Retina (tissue), 1 donor: ENCODE measurements at regions not wholly inside any gene's neighbourhood (a gene's known extent, or its start where the extent isn't known, plus 50 kb on each side); places are given as distances from the start of the nearest gene placed in this dataset.

ENCODE experiments used
- DNase-seq: peaks from one replicate; pipeline ENCODE4 v3.0.0-alpha.2; 2016

DNA sequence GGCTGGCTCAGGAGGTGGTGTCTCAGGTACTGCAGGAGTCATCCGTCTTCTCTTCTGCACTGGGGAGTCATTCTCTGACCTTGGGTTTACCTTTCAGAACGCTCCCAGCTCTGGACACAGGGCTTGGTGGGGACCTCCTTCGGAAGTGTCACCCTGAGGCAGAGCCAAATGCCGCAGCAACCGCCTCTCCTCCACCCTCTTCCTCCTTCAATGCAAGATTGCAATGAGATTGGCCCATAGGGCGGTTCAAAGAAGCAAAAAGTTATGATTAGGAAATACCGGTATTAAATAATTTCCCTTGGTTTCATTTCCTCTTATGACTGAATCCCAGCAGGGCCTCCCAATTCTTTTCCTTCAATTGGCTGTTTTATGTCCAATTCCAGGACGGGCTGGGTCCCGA, 178.8 kb downstream of the ACKR3 start:
- DNase-seq, result no peak

DNA sequence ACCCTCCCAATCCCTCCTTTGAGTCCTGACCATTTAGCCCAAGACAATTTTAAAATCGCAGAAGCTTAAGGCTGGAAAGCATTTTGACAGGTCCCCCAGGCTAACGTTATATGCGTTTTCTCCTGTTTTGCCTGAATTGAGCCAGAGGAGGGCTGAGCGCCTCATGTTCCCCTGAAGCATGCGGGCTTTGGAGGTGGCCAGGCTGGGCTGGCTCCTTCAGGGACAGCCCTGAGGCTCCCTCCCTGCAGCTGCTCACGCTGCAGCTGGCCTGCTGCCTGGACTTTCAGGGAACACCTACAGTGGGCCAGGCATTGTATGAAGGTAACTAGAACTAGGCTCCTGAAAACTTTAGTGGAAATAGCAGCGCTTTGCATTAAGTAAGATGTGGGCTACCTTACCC, 179.2 kb downstream of the ACKR3 start:
- DNase-seq, result no peak

DNA sequence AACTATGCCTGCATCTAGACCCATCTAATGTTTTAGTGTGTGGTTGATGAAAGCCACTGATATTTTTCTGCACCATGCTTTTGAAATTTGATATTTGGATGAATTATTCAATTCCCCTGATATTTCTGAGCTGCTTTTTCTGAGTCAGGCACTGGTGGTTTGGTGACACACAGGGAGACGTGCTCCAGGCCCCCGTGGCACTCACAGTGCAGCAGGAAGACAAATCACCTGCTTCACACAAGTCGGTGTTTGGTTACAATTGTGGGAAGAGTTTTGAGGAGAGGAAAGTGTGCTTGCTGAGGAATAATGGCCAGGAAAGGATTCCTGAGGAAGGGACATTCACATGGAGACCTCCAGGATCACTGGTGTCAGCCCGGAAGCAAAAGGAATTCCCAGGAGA, 179.7 kb downstream of the ACKR3 start:
- DNase-seq, result no peak

DNA sequence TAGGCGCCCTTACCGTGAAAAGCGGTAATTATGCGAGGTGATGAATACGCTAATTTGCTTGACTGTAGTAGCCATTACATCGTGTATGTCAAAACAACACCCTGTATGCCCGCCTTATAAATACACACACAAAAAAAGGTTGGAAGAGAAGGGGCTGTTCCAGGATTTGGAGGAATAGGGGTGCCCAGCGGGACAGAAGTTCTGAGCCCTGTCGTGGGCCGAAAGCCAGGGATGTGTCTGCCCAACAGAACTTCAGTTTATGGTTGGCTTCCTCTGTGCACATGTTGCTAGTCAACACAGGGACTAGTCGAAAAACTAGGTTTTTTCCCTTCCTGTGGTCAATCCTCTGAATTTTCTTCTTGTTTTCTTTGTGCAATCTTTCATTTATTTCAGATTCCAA, 182.5 kb downstream of the ACKR3 start:
- no peak for DNase-seq

DNA sequence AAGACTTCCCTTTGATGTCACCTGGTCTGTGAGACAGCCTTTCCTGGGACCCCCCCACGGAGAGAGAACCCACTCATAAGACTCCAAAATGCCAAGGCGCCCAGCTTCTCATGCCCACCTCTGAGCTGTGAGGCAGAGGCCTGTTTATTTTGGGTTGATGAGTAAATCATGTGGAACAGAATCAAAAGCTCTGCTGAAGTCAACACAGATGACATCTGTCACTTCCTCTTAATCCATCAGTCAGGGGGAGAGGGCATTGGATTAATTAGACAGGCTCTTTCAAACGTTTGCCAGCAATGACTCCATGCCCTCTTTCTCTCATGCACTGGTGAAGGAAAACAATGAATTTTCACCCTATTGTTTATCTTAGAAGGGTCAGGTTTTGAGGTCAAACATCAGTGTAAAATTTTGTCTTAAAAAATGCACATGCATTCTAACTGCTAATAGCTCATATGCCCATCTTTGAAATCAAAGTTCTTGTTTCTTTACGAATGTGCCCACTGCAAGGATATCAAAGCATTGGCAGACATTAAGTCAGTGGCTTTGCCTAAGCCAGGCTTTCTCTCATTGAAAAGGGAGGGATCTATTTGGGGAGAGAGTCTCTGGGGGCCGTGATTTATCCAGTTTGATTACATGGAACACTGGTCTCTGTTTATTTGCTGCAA, 184.1 kb downstream of the ACKR3 start:
- DNase-seq, result peak; percentile 88

DNA sequence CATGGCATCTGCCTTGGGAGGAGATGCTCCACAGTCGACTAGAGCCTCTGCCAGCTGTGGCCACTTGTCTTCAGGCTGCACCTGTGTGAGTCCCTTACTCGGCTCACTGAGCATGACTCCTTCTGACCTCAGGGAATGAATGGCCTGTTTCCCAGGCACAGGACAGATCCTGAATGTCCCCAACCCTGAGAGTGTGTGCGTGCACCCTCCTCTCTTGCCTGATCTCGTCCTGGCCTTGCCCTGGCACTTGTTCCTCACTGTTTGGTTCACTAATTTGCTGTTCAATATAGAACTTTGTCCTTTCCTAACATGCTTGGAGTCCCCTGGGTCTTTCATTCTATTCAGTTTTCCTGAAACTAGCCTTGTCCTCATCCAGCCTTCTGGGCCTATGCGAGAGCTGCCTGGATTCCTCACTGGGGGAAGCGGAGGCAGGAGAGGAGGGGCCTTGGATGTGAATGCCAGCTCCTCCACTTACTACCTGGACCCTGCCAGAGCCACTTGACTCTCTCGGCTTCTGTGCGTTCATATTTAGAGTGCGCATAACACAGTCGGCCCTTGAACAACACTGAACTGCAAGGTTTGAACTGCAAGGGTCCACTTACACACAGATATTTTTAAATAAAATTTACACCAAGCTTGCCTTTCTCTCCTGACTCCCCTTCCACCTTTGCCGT, 184.8 kb downstream of the ACKR3 start:
- no peak for DNase-seq

DNA sequence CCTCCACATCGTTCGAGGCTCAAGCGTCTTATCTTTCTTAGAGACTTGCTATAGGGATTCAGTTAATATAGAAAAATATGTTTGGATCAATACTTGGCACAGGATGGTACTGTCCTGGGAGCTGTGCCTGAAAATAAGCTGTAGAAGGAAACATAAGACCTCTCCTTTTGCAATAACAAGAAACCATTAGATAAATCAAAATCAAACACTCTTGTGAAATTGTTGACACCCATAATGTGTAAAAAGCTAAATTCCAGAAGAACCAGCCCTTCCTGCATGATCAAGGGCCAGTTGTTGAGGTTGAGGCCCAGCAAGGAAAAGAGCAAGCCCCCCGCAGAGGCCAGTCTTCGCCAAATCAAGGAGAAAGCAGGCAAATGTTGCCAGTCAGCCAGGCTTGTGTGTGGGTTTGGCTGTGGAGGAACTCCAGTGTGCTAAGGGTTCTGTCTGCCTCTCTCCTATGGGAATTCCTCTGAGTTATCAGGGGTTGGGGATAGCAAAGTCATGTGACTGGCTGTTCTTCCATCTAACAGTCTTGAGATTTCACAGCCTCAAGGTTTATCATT, 185.7 kb downstream of the ACKR3 start:
- no peak for DNase-seq

DNA sequence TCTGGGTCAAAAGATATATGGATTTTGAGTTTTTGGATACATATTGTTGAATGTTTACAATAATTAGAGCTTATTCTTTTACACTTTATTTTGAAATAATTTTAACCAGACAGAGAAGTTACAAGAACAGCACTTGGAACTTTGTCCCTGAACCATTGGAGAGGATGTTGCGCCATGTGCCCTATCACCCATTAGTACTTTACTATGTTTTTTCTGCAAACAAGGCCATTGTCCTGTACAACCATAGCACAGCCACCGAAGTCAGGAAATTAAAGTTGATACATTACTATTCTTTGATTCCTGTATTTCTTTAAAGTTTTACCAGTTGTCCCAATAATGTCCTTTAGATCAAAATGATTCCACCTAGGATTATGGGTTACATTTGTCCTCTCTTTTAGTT, 188.8 kb downstream of the ACKR3 start:
- DNase-seq, result no peak

DNA sequence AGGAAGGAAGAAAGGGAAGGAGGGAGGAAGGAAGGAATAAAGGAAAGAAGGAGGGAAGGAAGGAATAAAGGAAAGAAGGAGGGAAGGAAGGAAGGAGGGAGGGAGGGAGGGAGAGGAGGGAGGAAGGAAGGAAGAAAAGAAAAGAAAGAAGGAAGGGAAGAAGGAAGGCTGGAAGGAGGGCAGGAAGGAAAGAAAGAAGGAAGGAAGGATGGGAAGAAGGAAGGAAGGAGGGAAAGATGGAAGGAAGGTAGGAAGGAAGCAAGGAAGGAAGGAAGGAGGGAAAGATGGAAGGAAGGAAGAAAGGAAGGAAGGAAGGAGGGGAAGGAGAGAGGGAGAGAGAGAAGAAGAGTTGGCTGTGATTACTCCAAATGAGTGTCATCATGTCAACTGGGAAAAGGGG, 190.6 kb downstream of the ACKR3 start:
- DNase-seq, result no peak

DNA sequence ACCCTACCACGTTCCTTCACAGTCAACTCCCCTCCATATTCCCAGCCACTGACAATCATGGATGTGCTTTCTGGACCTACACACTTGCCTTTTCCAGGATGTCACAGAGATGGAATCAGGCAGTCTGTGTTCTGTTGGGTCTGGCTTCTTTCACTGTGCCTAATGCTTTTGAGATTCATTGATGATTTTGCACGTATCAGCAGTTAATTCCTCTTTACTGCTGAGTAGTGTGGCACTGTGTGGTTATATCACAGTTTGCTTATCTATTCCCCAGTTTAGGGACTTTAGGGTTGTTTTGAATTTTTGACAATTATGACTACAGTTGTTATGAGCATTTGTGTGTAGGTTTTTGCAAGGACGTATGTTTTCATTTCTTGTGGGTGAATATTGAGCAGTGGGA, 191.7 kb downstream of the ACKR3 start:
- DNase-seq, result no peak

DNA sequence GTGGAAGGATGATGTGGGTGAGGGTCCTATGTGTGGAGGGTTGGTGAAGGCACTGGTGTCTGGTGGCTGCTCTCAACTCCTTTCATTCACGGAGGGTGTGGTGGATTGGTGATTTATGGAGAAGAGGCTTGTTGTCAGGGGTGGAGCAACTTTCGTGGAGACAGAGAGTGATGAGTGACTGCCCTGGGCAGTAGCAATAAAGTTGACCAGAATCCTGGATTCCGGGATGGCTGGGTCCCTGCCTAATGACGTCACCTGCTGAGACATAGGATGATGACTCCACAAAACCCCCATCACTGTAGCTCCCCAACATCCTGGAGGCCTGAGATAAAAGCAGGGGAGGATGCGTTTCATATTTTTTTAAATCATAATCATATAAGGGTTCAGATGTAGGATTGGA, 193.0 kb downstream of the ACKR3 start:
- DNase-seq, result no peak

DNA sequence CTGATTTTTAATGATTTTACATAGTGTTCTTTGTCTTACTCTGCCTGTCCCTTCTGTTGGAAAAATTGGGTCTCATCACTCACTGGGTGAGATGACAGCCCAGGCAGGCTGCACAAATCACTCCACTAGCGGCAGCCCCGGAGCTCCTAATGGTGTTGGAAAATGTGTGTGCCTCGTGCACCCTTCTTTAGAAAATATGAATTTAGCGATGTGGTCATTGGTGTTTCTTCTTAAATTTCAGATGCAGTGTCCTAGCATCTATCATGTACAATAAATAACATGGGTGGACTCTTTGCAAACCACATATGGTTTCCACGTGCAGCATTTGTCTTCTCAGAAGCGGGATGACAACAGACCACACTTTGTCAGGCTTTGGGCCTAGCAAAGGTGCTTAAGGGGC, 194.2 kb downstream of the ACKR3 start:
- no peak for DNase-seq

DNA sequence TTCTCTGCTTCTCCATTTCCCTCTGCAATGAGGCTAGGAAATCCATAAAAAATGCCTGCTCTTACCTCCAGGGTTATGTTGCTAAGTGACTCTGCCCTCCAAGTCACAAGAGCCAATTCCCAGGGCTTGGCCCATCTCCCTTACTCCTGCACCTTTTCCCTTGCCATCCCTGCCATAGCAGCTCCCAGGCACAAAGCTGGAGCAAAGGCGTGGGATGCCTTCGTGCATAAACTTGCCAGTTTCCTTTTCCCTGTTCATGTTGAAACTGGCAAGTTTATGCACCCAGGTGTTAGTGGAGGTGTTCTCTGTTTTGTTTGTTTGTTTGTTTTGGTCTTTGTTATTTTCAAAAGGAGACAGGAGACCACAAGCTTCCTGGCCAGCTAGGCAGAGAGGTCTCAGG, 195.1 kb downstream of the ACKR3 start:
- no peak for DNase-seq

DNA sequence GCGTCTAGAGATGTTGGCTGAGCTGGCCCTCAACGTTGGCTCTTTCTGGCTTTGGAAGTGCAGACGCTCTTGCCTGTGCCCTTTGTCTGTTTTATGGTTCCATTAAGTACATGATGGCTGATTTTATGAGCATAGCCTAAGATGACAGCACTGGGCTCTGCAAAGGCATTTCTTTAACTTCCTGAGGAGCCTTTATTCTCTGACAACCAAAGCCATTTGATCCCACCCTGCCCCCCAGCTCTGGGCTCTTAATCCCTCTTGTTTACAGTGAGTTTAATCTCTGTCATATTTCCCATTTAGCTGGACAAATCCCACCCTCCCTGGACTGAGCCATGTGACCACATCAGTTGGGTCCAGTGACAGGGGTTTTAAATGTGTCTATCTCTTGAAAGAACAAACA, 195.9 kb downstream of the ACKR3 start:
- DNase-seq, result no peak

DNA sequence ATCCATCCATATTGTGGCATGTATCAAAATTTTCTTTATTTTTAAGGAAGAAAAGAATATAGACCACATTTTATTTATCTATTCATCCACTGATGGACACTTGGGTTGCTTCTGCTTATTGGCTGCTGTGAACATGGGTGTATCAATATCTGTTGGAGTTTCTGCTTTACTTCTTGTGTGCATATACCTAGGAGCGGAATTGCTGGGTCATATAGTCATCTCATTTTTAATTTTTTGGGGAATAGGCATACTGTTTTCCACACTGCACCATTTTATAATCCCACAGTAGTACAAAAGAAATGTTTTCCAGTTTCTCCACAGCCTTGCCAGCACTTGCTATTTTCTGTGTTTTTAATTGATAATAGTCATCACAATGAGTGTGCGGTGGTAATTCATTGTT, 197.2 kb downstream of the ACKR3 start:
- DNase-seq, result no peak

DNA sequence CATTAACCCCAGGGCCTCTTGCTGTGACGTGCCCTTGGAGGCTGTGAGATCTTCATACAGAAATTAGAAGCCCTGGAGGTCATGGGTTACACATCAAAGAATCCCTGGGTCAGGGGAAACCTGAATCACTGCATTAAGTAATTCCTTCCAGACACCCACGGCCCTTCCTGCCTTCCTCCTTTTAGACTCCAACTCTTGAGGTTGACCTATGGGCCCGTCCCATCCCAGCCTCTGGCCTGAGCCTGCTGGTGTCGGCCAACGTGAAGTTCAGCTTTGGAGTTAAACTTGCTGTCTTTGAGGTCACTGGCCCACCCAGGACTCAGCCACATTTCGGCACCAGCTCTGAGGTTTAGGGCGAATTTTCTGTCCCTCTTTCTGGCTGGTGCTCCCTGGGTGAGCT, 198.3 kb downstream of the ACKR3 start:
- DNase-seq, result no peak

DNA sequence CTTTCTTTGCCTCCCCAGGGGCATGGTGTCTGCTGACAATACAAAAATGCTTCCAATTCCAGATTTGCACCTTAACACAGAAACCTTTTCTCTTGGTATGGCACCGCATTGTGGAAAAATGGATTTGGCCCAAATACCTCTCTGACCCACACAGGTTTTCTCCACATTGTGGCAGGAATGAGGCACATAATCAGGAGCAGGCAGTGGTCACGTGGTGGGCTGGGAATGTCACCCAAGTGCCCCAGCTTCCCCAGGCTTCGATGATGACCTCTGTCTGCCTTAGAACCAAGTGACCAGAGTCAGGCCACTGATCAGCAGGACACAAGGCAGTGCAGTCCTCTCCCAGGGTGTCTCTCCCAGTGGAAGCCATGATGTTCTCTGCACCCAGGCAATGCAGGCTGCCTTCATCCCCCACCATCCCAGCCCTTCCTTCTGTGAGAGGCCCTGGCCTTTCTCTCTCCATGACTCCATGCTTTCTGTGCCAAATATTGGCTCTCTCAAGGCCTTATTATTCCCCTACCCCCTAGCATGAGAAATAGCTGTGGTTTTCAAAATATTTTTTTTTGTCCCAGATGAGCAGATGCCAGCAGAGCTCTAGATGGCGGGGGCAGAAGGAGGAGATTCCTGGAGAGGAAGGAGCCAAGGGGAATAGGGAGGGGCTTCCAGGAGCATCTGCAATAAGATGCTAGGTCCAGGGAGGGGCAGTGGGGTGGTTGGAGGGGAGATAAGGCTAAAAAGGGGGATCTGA, 198.9 kb downstream of the ACKR3 start:
- no peak for DNase-seq

DNA sequence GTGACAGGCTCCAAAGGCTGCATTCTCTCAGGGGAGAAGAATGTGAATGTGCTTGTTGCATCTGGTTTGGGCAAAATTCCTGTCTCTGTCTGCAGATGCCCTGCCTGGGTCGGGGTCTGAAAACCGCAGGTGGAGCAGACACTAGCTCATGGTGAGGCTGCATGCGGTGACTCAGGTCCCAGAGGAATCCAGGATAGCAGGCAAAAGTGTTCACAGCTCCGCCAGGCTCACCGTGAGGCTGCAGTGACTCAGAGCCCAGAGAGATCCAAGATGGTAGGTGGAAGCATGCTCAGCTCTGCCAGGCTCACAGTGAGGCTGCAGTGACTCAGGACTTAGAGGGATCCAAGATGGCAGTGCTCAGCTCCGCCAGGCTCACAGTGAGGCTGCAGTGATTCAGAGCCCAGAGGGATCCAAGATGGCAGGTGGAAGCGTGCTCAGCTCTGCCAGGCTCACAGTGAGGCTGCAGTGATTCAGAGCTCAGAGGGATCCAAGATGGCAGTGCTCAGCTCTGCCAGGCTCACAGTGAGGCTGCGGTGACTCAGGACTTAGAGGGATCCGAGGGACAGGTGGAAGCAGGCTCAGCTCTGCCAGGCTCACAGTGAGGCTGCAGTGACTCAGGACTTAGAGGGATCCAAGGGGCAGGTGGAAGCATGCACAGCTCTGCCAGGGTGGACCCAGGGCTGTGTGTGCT, 200.5 kb downstream of the ACKR3 start:
- DNase-seq, result no peak

DNA sequence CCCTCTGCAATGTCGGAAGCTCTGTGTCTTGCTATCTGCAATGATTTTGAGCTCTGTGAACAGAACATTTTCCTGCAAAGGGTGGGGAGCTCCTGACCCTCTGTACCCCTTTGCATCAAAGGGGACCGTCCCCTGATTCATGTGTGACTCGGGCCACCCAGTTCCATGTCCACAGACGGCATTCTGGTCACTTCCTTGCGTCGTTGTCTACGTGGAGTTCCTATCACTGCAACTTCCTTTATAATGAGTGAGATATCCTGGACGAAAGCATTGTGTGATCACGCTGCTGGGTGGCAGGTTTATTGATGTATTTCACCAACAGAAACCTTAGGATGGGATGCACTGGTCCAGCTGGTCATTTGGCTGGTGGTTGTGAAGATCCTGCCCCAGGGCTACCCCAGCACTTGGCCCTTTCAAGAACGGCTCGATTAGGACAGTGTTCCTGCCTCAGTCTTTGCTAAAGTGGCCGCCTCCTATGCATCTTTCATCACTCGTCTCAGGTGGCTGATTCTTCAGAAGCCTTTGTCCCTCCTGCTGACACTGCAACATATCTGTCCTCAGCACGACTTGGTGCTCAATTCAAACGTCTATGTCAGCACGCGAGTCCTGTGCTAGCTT, 202.7 kb downstream of the ACKR3 start:
- no peak for DNase-seq

DNA sequence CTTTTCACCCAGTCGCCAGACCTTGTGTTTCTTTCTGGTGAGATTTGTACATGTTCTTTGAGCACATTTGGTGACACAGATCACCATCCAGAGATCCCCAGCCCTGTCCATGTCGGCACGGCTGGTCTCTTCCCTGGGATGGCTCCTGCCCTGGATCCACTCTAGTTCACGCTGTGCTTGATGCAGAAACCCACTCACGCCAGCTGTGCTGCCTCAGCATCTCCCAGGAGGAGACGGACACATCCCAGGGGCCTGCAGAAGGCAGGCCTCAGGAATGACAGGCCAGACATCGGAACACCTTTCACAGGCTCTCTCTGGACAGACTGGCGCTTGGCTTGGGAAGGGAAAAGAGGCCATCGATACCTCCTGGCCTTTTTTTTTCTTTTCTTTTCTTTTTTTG, 203.6 kb downstream of the ACKR3 start:
- DNase-seq, result peak; percentile 25

DNA sequence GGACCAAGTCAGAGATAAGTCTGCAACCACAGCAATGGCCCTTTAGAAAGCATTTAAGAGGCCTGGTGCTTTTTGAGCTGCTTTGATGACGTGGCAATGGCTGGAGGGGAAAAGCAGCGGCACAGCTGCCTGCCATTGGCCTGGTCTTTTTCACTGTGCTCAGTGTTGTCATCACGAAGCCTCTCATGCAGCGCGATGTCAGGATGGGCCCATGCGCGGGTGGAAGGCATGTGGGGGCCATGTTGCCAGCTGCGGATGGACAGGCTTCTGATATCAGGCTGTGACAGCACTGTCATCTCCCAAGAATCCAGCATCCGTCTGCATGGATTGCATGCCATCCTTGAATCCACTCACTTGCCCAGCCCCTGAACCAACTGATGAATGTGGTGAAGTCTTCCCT, 204.5 kb downstream of the ACKR3 start:
- DNase-seq, result peak; percentile 23

DNA sequence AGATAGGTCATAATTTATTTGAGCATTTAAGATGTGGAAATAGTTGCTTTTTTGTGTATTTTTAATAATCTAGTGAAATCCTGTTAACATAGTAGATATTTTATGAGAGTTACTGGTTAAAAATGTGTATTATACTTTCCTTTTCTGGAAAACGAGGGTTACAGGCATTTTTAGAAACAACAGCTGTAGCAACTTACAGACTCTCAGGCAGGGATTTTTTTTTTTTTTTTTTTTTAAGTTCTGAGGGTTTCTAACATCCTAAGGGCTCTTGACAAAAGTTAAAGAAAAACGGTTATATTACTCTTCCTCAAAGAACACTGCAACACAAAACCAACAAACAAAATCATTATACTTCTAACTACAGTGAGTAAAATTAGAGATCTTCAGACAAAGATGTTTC, 205.9 kb downstream of the ACKR3 start:
- DNase-seq, result no peak

DNA sequence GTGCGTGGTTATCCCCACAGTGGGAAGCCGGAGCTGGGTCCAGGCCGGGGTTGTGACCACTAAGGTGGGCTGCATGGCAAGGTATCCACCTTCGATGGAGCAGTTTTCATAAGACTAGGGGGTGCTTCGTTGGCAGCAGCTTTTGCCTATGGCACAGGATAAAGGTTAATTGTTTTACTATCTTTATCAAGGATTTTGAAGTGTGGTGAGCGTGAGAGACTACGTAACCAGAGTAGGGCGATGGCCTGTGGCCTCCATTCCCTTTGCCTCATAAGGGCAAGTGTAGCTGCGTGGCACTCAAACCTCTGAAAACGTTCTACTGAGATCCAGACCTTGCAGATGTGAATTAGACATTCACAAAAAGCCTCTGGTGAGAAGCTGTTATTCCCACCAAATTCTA, 206.6 kb downstream of the ACKR3 start:
- no peak for DNase-seq
